OCI-LY3 (cell line): ENCODE measurements at regions not wholly inside any gene's neighbourhood (a gene's known extent, or its start where the extent isn't known, plus 50 kb on each side); places are given as distances from the start of the nearest gene placed in this dataset.

Experiments
- H2AFZ ChIP-seq: fragments of 200-600, 300-600 bp; shearing (Covaris generic); 2 replicates; pipeline ENCODE4 v1.6.0; 2014; ENCODE audit warnings: antibody characterized with exemption, low read depth, low read length
- H3K27ac ChIP-seq: fragments of 200-600, 300-600 bp; sonication (generic); 2 replicates; pipeline ENCODE4 v1.5.1; 2014; ENCODE audit warnings: mild to moderate bottlenecking, low read length, moderate library complexity, mixed read lengths
- H3K27me3 ChIP-seq: fragments of 200-600, 300-600 bp; sonication (generic); 2 replicates; pipeline ENCODE4 v1.6.1; 2014; ENCODE audit warnings: low read depth, low read length, mixed read lengths
- H3K36me3 ChIP-seq: fragments of 200-600, 300-600 bp; sonication (generic); replicated peaks from 2 replicates; pipeline ENCODE3; 2014; ENCODE audit warnings: low read depth, low read length, mixed read lengths
- H3K4me1 ChIP-seq: fragments of 300-600, 200-600 bp; sonication (generic); 2 replicates; pipeline ENCODE4 v1.6.1; 2014; ENCODE audit warnings: low read length, mixed read lengths
- H3K4me2 ChIP-seq: fragments of 200-600, 300-600 bp; sonication (generic); 2 replicates; pipeline ENCODE4 v1.6.1; 2014; ENCODE audit warnings: low read length, mixed read lengths
- H3K4me3 ChIP-seq: fragments of 300-600, 200-600 bp; sonication (generic); 2 replicates; pipeline ENCODE4 v1.5.1; 2014; ENCODE audit warnings: antibody characterized with exemption, mild to moderate bottlenecking, low read length, moderate library complexity
- H3K79me2 ChIP-seq: fragments of 300-600, 200-600 bp; shearing (Covaris generic); 2 replicates; pipeline ENCODE4 v1.6.1; 2014; ENCODE audit warnings: mild to moderate bottlenecking, low read length, mixed read lengths
- H3K9ac ChIP-seq: fragments of 300-600, 200-600 bp; shearing (Covaris generic); 2 replicates; pipeline ENCODE4 v1.6.0; 2014; ENCODE audit warnings: mild to moderate bottlenecking, low read length, moderate library complexity
- H3K9me3 ChIP-seq: fragments of 200-600, 300-600 bp; shearing (Covaris generic); 2 replicates; pipeline ENCODE4 v1.6.1; 2014; ENCODE audit warnings: low read length, mixed read lengths; ENCODE audit not compliant: insufficient read depth
- H4K20me1 ChIP-seq: fragments of 200-600, 300-600 bp; sonication (generic); 2 replicates; pipeline ENCODE4 v1.6.1; 2016; ENCODE audit warnings: low read length, mixed read lengths; ENCODE audit not compliant: insufficient read depth
- EZH2phosphoT487 ChIP-seq: fragments of 200-600 bp; shearing (Covaris generic); IDR thresholded peaks from 2 replicates; pipeline ENCODE4 v1.6.1; 2018; ENCODE audit warnings: antibody characterized with exemption, mixed run types, low read depth
- TF ChIP-seq, protein P1 (sequence below): fragments of 200-600, 300-600 bp; sonication (generic); IDR thresholded peaks from 2 replicates; pipeline ENCODE4 v1.5.1; 2014; ENCODE audit warnings: antibody characterized with exemption, low read length, low read depth

DNA sequence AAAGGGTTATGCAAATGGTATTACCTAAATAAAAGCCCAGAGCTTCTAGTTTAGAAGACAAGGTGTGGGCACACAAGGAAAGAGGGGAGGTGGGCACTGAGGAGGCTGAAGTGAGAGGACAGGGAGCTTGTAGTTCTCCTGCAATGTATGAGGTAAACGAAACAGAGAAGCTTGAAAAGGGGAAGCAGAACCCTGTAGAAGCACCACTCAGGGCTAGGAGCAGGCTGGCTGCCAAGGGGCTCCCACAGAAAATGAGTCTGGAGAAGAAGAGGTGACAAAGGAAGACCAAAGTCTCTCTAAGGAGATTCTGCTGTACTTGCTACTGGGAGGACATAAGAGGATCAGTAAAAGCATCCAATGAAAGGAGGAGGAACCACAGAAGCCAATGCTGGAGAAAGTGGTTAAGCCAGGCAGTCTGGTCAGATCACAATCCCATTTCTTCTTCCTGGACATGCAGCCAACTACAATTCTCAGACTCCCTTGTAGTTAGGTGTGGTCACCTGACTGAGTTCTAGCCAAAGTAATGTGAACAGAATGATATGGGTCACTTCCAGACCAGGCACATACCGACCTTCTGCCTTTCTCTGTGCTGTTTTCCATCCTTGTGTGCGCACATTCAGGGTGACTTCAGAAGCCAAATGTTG lies 174.5 kb upstream of the MAP3K1 start:
- Histone ChIP-seq H3K4me3 (no peak overlapping the region), H3K27ac (no peak overlapping the region), H3K4me1 (peaks cover 33% of the 10 kb centered on the region), H3K27me3 (no peaks in the 10 kb centered on the region), H3K79me2 (no peaks in the 10 kb centered on the region), H3K9me3 (no peaks in the 10 kb centered on the region), H3K4me2 (peak overlapping the region; percentile 42), H3K9ac (no peak overlapping the region), H2AFZ (no peak overlapping the region), H3K36me3 (no peaks in the 10 kb centered on the region), H4K20me1 (no peaks in the 10 kb centered on the region)
- TF ChIP-seq EZH2phosphoT487: no peak
- TF ChIP-seq, protein P1, sequence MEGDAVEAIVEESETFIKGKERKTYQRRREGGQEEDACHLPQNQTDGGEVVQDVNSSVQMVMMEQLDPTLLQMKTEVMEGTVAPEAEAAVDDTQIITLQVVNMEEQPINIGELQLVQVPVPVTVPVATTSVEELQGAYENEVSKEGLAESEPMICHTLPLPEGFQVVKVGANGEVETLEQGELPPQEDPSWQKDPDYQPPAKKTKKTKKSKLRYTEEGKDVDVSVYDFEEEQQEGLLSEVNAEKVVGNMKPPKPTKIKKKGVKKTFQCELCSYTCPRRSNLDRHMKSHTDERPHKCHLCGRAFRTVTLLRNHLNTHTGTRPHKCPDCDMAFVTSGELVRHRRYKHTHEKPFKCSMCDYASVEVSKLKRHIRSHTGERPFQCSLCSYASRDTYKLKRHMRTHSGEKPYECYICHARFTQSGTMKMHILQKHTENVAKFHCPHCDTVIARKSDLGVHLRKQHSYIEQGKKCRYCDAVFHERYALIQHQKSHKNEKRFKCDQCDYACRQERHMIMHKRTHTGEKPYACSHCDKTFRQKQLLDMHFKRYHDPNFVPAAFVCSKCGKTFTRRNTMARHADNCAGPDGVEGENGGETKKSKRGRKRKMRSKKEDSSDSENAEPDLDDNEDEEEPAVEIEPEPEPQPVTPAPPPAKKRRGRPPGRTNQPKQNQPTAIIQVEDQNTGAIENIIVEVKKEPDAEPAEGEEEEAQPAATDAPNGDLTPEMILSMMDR: no peak

DNA sequence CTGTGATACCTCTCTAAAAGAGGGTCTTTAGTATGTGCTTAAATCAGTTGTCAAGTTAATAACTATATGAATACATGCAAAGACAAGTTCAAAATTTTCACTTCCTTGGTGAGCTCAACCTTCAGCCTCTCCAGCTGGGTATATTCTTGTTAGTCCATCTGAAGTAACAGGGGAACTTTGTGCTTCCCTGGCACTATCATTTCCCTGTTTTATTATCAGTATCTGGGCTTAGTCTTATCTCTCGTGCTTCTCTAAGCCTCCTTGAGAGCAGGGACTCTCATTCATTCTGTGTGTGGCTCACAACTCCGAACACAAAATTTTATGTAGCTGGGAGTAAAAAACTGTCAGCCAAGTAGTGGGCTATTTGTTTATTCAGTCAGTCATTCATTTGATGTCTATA lies 175.9 kb upstream of the MAP3K1 start:
- Histone ChIP-seq H3K79me2 (no peaks in the 10 kb centered on the region), H3K9me3 (no peaks in the 10 kb centered on the region), H3K27me3 (no peaks in the 10 kb centered on the region), H3K4me3 (no peak overlapping the region), H3K27ac (no peak overlapping the region), H4K20me1 (no peaks in the 10 kb centered on the region), H3K4me2 (peak overlapping the region; percentile 20), H3K9ac (no peak overlapping the region), H3K36me3 (no peaks in the 10 kb centered on the region), H3K4me1 (peaks cover 33% of the 10 kb centered on the region), H2AFZ (no peak overlapping the region)
- no peak for TF ChIP-seq EZH2phosphoT487
- TF ChIP-seq, protein P1: no peak

DNA sequence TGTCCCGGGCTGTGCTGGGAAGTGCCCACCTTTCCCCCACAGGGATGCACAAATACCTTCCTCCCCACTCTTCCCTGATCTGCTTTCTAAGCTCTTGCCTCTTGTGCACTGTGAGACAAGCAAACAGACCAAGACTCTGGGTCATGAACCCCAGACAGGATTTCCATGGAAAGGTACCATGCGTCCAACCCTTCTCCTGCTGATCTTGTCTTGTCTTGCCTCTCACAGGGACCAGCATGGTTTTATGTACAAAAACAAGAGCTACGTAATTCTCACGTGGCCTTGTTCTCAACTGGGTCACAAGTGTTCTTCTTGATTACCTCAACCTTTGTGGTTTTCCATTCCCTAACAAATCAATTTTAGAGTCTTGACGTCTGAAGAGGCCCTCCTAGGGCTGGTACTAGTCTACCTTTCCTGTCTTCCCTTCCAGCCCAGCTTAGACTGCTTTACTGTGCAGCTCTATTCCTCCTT lies 176.5 kb upstream of the MAP3K1 start:
- Histone ChIP-seq H4K20me1 (no peaks in the 10 kb centered on the region), H3K9ac (no peak overlapping the region), H2AFZ (no peak overlapping the region), H3K4me2 (peak overlapping the region; percentile 20; the same call in 1 of the 2 replicates), H3K9me3 (no peaks in the 10 kb centered on the region), H3K4me1 (peaks cover 33% of the 10 kb centered on the region), H3K79me2 (no peaks in the 10 kb centered on the region), H3K27me3 (no peaks in the 10 kb centered on the region), H3K4me3 (no peak overlapping the region), H3K36me3 (no peaks in the 10 kb centered on the region), H3K27ac (no peak overlapping the region)
- TF ChIP-seq, protein P1: no peak
- TF ChIP-seq EZH2phosphoT487: no peak

DNA sequence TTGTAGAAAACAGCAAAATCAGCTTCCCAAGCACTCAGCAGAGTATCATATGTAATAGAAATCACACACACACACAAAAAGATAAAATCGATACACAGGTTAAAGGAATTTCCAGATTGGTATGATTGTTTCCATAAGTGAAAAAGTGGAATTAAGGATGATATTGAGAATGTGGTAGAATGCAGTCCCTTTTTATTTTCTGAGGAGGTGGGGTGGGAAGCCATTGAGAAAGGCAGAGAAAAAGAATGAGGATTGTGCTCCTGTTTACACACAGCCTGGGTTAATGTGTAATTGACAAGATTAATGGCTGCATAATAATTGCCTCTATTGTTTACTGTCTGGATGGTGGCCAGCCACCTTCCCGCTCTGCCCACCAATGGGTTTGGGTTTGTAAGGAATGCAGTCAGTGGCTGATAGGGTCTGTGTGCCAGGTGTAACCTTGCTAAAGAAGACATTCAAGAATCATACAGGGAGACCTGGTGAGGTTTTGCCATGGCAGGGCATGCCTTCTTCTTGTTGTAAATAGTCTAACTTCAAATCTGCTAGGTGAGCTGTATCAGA lies 177.2 kb upstream of the MAP3K1 start:
- Histone ChIP-seq H3K9me3 (no peaks in the 10 kb centered on the region), H3K27me3 (no peaks in the 10 kb centered on the region), H3K36me3 (no peaks in the 10 kb centered on the region), H3K9ac (no peak overlapping the region), H2AFZ (no peak overlapping the region), H4K20me1 (no peaks in the 10 kb centered on the region), H3K79me2 (no peaks in the 10 kb centered on the region), H3K27ac (no peak overlapping the region), H3K4me3 (no peak overlapping the region), H3K4me2 (no peak overlapping the region), H3K4me1 (peaks cover 33% of the 10 kb centered on the region)
- TF ChIP-seq, protein P1: no peak
- TF ChIP-seq EZH2phosphoT487: no peak
